Peyer's patch (tissue), 4 donors: ENCODE measurements at regions not wholly inside any gene's neighbourhood (a gene's known extent, or its start where the extent isn't known, plus 50 kb on each side); places are given as distances from the start of the nearest gene placed in this dataset.

Experiments
- DNase-seq, 3 donors: peaks; one replicate each; pipeline ENCODE4 v3.0.0-alpha.2; 2017 to 2019
- H3K27ac ChIP-seq, 4 donors: fragments of 200-600 bp; sonication (generic); one replicate each; pipeline ENCODE4 v1.5.1; 2016 to 2019
- H3K27me3 ChIP-seq, 2 donors: fragments of 200-600 bp; sonication (generic); one replicate each; pipeline ENCODE4 v1.5.1; 2019
- H3K36me3 ChIP-seq, 3 donors: fragments of 200-600 bp; sonication (generic); one replicate each; pipeline ENCODE4 v1.5.1; 2016 to 2019
- H3K4me1 ChIP-seq, 4 donors: fragments of 200-600 bp; sonication (generic); one replicate each; pipeline ENCODE4 v1.5.1; 2016 to 2019
- H3K4me3 ChIP-seq, 4 donors: fragments of 200-600 bp; sonication (generic); 1 replicate in 3 of 4; 2 replicates in 1 of 4; pipeline ENCODE4 v1.5.1; 2016 to 2019; ENCODE audit warnings: mild to moderate bottlenecking in 1 of 4
- H3K9me3 ChIP-seq, 4 donors: fragments of 200-600 bp; sonication (generic); one replicate each; pipeline ENCODE4 v1.5.1; 2016 to 2019; ENCODE audit warnings: mild to moderate bottlenecking in 1 of 4
- CTCF ChIP-seq, 6 experiments: fragments of 450-650 bp in 4 of 6; fragments of 200-600 bp in 2 of 6; sonication (generic) in 1 of 6; IDR thresholded peaks; one replicate each; pipeline ENCODE4 v1.5.1; 2017 to 2019; ENCODE audit warnings: antibody characterized with exemption in 6 of 6, mild to moderate bottlenecking in 3 of 6, moderate library complexity in 1 of 6
- POLR2A ChIP-seq, 2 donors: fragments of 450-650 bp; IDR thresholded peaks; one replicate each; pipeline ENCODE4 v1.5.1; 2017; ENCODE audit warnings: antibody characterized with exemption in 2 of 2, mild to moderate bottlenecking in 2 of 2, moderate library complexity in 2 of 2

DNA sequence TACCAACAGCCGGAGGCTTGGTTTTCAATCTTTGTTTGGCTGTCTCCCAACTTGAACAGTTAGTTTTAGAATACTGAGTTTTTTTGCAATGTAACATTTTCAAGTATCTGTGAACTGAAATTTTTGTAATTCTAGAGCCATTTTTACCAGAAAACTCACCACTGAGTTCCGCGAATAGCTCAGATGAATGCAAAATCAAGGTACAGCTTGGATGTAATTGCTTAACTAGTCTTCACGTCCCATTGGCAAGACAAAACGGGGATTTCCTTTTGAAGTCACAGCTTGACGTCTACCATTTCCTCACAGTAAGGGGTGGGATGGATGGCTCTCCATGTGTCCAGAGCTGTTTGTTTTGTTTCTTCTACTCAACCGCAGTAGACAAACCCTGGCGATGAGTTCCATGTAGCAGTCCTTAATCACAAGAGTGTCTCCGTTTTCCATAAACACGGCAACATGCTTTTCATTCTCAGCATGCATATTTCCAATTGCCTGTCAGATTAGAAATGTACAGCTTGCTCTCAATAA is 55.8 kb upstream of the FGFR2 start:
- DNase-seq: no peak

GRCh38 chr10:121653608-121654007 is 55.4 kb upstream of the FGFR2 start:
- TF ChIP-seq CTCF (IDR thresholded peaks at IDR 0.05) (no peak), POLR2A (IDR thresholded peaks at IDR 0.05) (no peak)
- no peaks in the 10 kb centered on the region for H3K4me1 ChIP-seq
- no peak overlapping the region for H3K27ac ChIP-seq
- H3K4me3 ChIP-seq: no peak overlapping the region
- no peaks in the 10 kb centered on the region for H3K27me3 ChIP-seq
- H3K36me3 ChIP-seq: no peaks in the 10 kb centered on the region
- no peak for DNase-seq
- H3K9me3 ChIP-seq: no peaks in the 10 kb centered on the region

More for the DNA sequence above, 55.8 kb upstream of the FGFR2 start:
- no peak overlapping the region for H3K27ac ChIP-seq
- H3K4me1 ChIP-seq: no peaks in the 10 kb centered on the region
- TF ChIP-seq CTCF (IDR thresholded peaks at IDR 0.05): no peak
- TF ChIP-seq POLR2A (IDR thresholded peaks at IDR 0.05): no peak
- H3K27me3 ChIP-seq: no peaks in the 10 kb centered on the region
- no peaks in the 10 kb centered on the region for H3K36me3 ChIP-seq
- no peak overlapping the region for H3K4me3 ChIP-seq
- no peaks in the 10 kb centered on the region for H3K9me3 ChIP-seq

- no peaks in the 10 kb centered on the region for H3K4me1 ChIP-seq
- H3K9me3 ChIP-seq: no peaks in the 10 kb centered on the region
- H3K4me3 ChIP-seq: no peak overlapping the region
- TF ChIP-seq POLR2A (IDR thresholded peaks at IDR 0.05): no peak
- TF ChIP-seq CTCF (IDR thresholded peaks at IDR 0.05): no peak
- no peak for DNase-seq
- H3K27ac ChIP-seq: no peak overlapping the region
- no peaks in the 10 kb centered on the region for H3K27me3 ChIP-seq
- H3K36me3 ChIP-seq: no peaks in the 10 kb centered on the region
These were observed 50.2 kb upstream of the FGFR2 start for GRCh38 chr10:121648493-121648892.

- Histone ChIP-seq H3K9me3 (no peaks in the 10 kb centered on the region), H3K27me3 (no peaks in the 10 kb centered on the region), H3K27ac (no peak overlapping the region), H3K4me3 (no peak overlapping the region), H3K36me3 (no peaks in the 10 kb centered on the region), H3K4me1 (no peaks in the 10 kb centered on the region)
- no peak for DNase-seq
- no peak for TF ChIP-seq POLR2A (IDR thresholded peaks at IDR 0.05)
- TF ChIP-seq CTCF (IDR thresholded peaks at IDR 0.05): no peak
These were observed 49.8 kb upstream of the FGFR2 start for GRCh38 chr10:121648059-121648458.
